Endothelial cell of umbilical vein (primary cell): ENCODE measurements at regions not wholly inside any gene's neighbourhood (a gene's known extent, or its start where the extent isn't known, plus 50 kb on each side); places are given as distances from the start of the nearest gene placed in this dataset.

Source experiments
- BruUV-seq: library from RNA; stranded (reverse); fragments of 400-500 nt; replicated peaks from 2 replicates; lab custom pipeline; 2021; lab: Mats Ljungman, UMichigan
- CTCF ChIA-PET: fragments of 300-600, 350-600 bp; sonication (Branson Sonifier 250); formaldehyde crosslinking; loops from one replicate; lab custom pipeline; 2021; ENCODE audit warnings: antibody characterized with exemption, inconsistent platforms; lab: Charles Lee
- POLR2A ChIA-PET: fragments of 300-600, 350-600 bp; sonication (Branson Sonifier 250); formaldehyde crosslinking; loops from one replicate; lab custom pipeline; 2021; ENCODE audit warnings: antibody characterized with exemption, inconsistent platforms; lab: Charles Lee
- DNase-seq: peaks from one replicate; pipeline ENCODE4 v3.0.0-alpha.2; 2011; ENCODE audit warnings: low read depth, low spot score
- FAIRE-seq: peaks from 2 replicates; lab custom pipeline; 2011; peaks lifted over from hg19 to GRCh38; lab: Jason Lieb, UNC
- H2AFZ ChIP-seq: 2 replicates; pipeline ENCODE4 v1.6.0; 2012; ENCODE audit warnings: low read depth, low read length, control low read depth, inconsistent platforms
- H3K27ac ChIP-seq: 2 replicates; pipeline ENCODE4 v1.5.1; 2011; ENCODE audit warnings: low read depth, mild to moderate bottlenecking, control low read depth, low read length, moderate library complexity; ENCODE audit not compliant: insufficient read depth
- H3K27me3 ChIP-seq, 2 experiments: 2 replicates each; pipeline versions ENCODE4 v1.6.0 to v1.6.1; 2011; ENCODE audit warnings: low read length in 2 of 2, mixed read lengths in 1 of 2; ENCODE audit not compliant: control insufficient read depth in 2 of 2, insufficient read depth in 2 of 2
- H3K36me3 ChIP-seq, 2 experiments: 2 replicates in 1 of 2; 3 replicates in 1 of 2; pipeline ENCODE4 v1.5.1; 2011; ENCODE audit warnings: low read length in 2 of 2, mild to moderate bottlenecking in 1 of 2, moderate library complexity in 1 of 2; ENCODE audit not compliant: control insufficient read depth in 2 of 2, insufficient read depth in 2 of 2; ENCODE audit errors: extremely low read depth in 1 of 2
- H3K4me1 ChIP-seq: 3 replicates; pipeline ENCODE4 v1.5.1; 2011; ENCODE audit warnings: mild to moderate bottlenecking, low read length; ENCODE audit not compliant: control insufficient read depth, insufficient read depth; ENCODE audit errors: extremely low read depth
- H3K4me2 ChIP-seq: 2 replicates; pipeline ENCODE4 v1.6.1; 2011; ENCODE audit warnings: low read length, control low read depth, mixed read lengths; ENCODE audit not compliant: insufficient read depth
- H3K4me3 ChIP-seq, 3 experiments: fragments of 200-600 bp in 1 of 3; sonication (generic), shearing (Covaris generic) in 1 of 3; replicated peaks in 1 of 3; 2 replicates each; pipeline ENCODE4 v1.5.1; 2011 to 2016; ENCODE audit warnings: control low read depth in 3 of 3, low read length in 3 of 3, mild to moderate bottlenecking in 2 of 3, inconsistent platforms in 1 of 3, low read depth in 1 of 3, moderate library complexity in 1 of 3; ENCODE audit not compliant: insufficient read depth in 1 of 3
- H3K79me2 ChIP-seq: 2 replicates; pipeline ENCODE4 v1.6.0; 2012; ENCODE audit warnings: low read length, inconsistent platforms; ENCODE audit not compliant: control insufficient read depth, insufficient read depth
- H3K9ac ChIP-seq: replicated peaks from 2 replicates; pipeline ENCODE3; 2011; ENCODE audit warnings: low read length, control low read depth; ENCODE audit not compliant: insufficient read depth; ENCODE audit errors: extremely low read depth
- H3K9me1 ChIP-seq: replicated peaks from 3 replicates; pipeline ENCODE4 v1.6.0; 2011; ENCODE audit warnings: mild to moderate bottlenecking, low read length; ENCODE audit not compliant: control insufficient read depth, insufficient read depth; ENCODE audit errors: extremely low read depth
- H3K9me3 ChIP-seq: replicated peaks from 2 replicates; pipeline ENCODE4 v1.5.1; 2012; ENCODE audit warnings: low read length, inconsistent platforms; ENCODE audit not compliant: control insufficient read depth, insufficient read depth
- H4K20me1 ChIP-seq: replicated peaks from 2 replicates; pipeline ENCODE3; 2011; ENCODE audit warnings: mild to moderate bottlenecking, low read length; ENCODE audit not compliant: control insufficient read depth, insufficient read depth; ENCODE audit errors: extremely low read depth
- CTCF ChIP-seq, 2 donors: IDR thresholded peaks; 1 replicate in 1 of 2; 2 replicates in 1 of 2; pipeline ENCODE4 v1.5.1; 2011; ENCODE audit warnings: low read length in 2 of 2, mild to moderate bottlenecking in 2 of 2, moderate library complexity in 2 of 2, control low read depth in 1 of 2, inconsistent platforms in 1 of 2, low read depth in 1 of 2; ENCODE audit not compliant: insufficient read depth in 1 of 2; ENCODE audit errors: extremely low read depth in 1 of 2
- EZH2 ChIP-seq: IDR thresholded peaks from 2 replicates; pipeline ENCODE4 v1.6.1; 2012; ENCODE audit warnings: borderline replicate concordance, low read depth, mild to moderate bottlenecking, moderate library complexity, low read length, inconsistent platforms; ENCODE audit not compliant: severe bottlenecking
- FOS ChIP-seq: IDR thresholded peaks from 2 replicates; pipeline ENCODE4 v1.6.1; 2011; ENCODE audit warnings: mild to moderate bottlenecking, low read length, moderate library complexity, borderline replicate concordance; ENCODE audit not compliant: insufficient read depth
- GATA2 ChIP-seq: IDR thresholded peaks from 2 replicates; pipeline ENCODE4 v1.7.0; 2011; ENCODE audit warnings: low read depth, mild to moderate bottlenecking, moderate library complexity, mixed read lengths, low read length; ENCODE audit not compliant: insufficient read length, insufficient read depth
- JUN ChIP-seq: IDR thresholded peaks from 2 replicates; pipeline ENCODE4 v1.6.1; 2011; ENCODE audit warnings: borderline replicate concordance, low read depth; ENCODE audit not compliant: insufficient read length, insufficient read depth
- MAX ChIP-seq: IDR thresholded peaks from 2 replicates; pipeline ENCODE4 v1.6.1; 2011; ENCODE audit not compliant: insufficient read depth, insufficient read length
- MYC ChIP-seq: IDR thresholded peaks from one replicate; pipeline ENCODE4 v1.6.1; 2011; ENCODE audit warnings: mild to moderate bottlenecking, low read depth, low read length
- POLR2A ChIP-seq: IDR thresholded peaks from 2 replicates; pipeline ENCODE4 v1.6.1; 2012; ENCODE audit warnings: low read depth, mild to moderate bottlenecking, control low read depth, low read length
- POLR2AphosphoS5 ChIP-seq: IDR thresholded peaks from 2 replicates; pipeline ENCODE4 v1.6.1; 2012; ENCODE audit warnings: low read depth, mild to moderate bottlenecking, control low read depth, low read length, moderate library complexity; ENCODE audit not compliant: insufficient read depth
- dilution Hi-C: fragments of 300-500 bp; cut with MboI; formaldehyde crosslinking; loops from one replicate; pipeline ENCODE4 v1.15.0; 2019; ENCODE audit warnings: low sequenced_read_pairs; ENCODE audit not compliant: extremely low pct_ligation_motif_present
- intact Hi-C: fragments of 100-400 bp; cut with micrococcal nuclease; formaldehyde crosslinking; loops from one replicate; pipeline ENCODE4 v1.10.0; 2022

- intact Hi-C loops = no loop called here
- H2AFZ ChIP-seq = no peak overlapping the region
- FAIRE-seq = no peak
- ChIA-PET CTCF (no interaction called here), POLR2A (no interaction called here)
- H3K36me3 ChIP-seq = no peaks in the 10 kb centered on the region
- no peak for DNase-seq
- H3K79me2 ChIP-seq = no peaks in the 10 kb centered on the region
- no peaks in the 10 kb centered on the region for H3K9me3 ChIP-seq
- H3K9ac ChIP-seq = no peak overlapping the region
- TF ChIP-seq FOS = no peak
- no peak for TF ChIP-seq POLR2A
- TF ChIP-seq POLR2AphosphoS5 = no peak
- no peak for TF ChIP-seq CTCF (IDR thresholded peaks at IDR 0.05; ENCODE audit: extremely low read depth in 1 of 2, insufficient read depth in 1 of 2, low read depth in 1 of 2, low read length in 2 of 2)
- TF ChIP-seq MYC = no peak
- no peak for TF ChIP-seq EZH2
- TF ChIP-seq JUN = no peak
- TF ChIP-seq MAX = no peak
- no peak for TF ChIP-seq GATA2
- H3K27ac ChIP-seq = no peak overlapping the region
- H3K4me3 ChIP-seq = no peak overlapping the region
- dilution Hi-C loops = no loop called here
- no TSS peak for BruUV-seq
- H3K4me2 ChIP-seq = no peak overlapping the region
- H3K9me1 ChIP-seq = no peaks in the 10 kb centered on the region
- H3K4me1 ChIP-seq = no peaks in the 10 kb centered on the region
- peaks cover 0 to 5% of the 10 kb centered on the region in 2 experiments for H3K27me3 ChIP-seq
- H4K20me1 ChIP-seq = no peaks in the 10 kb centered on the region
These were observed 171.6 kb upstream of the TNRC6C start for GRCh38 chr17:77786740-77787505.
